Dermis microvascular lymphatic vessel endothelial cell (primary cell): ENCODE measurements at regions not wholly inside any gene's neighbourhood (a gene's known extent, or its start where the extent isn't known, plus 50 kb on each side); places are given as distances from the start of the nearest gene placed in this dataset.

Experiments
- DNase-seq, 2 donors: peaks; one replicate each; pipeline versions ENCODE4 v3.0.0 to v3.0.0-alpha.2; 2010; ENCODE audit warnings: low read depth in 2 of 2

- no peak for DNase-seq
These were observed 76.4 kb downstream of the CXXC4 start for GRCh38 chr4:104418286-104418685.

DNA sequence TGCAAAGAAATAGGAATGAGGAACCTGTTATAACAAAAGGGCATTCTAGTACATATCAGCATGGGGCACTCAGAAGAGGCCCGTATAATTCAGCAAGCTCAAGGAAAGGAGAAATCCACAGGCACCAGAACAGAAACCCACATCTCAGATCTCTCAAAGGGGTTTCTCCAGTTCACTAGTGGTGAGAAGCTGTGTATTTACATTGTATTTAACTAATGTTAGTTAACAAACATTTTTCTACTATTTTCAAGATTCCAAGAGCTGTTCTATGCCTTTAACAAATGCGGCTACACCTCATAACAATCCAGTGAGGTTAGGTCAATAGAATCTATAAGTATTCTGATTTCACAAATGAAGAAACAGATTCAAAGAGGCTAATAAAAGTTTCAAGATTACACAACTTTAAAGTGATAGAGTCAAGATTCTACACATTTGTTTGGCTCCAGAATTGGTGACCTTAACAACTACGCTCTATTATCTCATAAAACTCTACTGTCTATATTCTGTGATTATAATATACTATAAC is 77.3 kb downstream of the CXXC4 start:
- no peak for DNase-seq

DNA sequence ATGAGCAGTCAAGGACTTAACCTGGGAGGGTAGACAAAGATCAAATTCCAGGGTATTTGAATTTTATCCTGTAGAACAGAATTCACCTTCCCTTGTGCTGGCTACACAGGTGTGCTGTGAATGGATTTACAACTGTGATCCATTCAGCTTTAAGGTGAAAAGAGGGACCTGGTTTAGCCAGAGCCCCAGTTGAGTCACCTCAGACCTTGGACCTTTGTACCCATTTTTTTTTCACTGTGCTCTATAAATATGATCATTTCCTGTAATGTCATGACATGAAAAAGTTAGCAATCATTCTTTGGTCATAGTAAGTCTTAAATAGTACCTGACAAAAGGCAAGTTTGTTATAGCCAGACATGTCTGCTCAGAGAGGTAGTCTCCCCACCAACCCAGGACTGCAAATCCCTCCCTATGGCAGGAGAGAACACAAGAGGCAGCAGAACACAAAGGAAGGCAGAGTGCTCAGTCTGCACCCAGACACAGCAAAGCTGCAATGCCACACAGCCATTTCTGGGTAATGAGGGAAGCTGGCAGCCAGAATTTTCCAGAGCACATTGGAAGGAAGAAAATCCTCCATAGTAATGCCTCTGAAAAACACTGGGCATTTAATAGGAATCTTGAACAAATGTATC is 77.9 kb downstream of the CXXC4 start:
- DNase-seq, result no peak

DNA sequence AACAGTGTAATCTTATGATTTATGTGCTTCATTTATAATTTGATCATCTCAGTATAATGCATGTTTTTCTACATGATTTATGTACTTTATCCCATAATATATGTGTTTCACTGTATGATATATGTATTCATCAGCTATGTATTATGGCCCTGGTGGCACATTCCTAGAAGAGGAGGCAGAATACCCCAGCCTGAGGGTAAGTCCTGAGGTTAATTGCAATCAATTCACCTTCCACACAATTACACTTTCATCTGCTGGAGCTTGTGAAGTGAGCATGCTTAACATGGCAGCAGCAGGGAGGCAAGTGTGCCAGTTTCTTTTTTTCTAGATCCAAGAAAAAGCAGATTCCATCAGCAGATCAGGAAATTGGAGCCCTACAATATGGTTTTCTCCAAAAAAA is 81.2 kb downstream of the CXXC4 start:
- no peak for DNase-seq

- DNase-seq, result no peak
These were observed 82.3 kb downstream of the CXXC4 start for GRCh38 chr4:104412344-104412743.

GRCh38 chr4:104411502-104411901 is 83.2 kb downstream of the CXXC4 start:
- DNase-seq, result no peak

DNA sequence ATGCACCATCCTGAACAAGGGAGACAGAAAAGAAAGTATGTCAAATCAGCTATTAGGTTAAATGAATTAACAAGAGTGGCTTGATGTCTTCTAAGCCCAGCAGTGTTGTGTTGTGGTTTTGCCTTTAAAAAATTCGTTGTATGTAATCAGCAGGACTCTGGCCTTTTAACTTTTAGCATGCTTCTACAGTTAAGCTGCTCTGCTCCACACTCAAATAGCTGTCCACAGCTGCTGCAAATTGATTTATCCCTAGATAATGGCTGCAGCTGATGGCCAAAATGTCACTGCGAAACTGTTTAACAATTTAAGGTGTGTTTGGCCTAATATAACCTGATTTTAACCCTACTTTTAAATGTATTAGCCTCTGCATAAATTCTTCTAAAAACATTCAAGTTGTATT is 85.8 kb downstream of the CXXC4 start:
- no peak for DNase-seq

DNA sequence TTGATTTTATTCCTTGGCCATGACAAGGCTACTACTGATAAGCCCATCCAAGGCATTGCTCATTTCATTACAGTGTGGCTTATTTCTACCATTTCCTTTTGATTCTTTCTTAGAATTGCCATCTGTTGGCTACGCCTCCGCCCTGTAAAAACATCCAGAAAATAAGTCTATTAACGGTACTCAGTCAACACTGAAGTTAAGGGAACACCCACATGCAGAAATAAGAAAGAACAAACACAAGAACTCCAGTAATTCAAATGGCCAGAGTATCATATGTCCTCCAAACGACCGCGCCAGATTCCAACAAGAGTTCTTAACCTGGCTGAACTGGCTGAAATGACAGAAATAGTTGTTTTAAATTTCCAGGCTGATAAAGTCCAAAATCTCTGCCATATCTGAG is 90.3 kb downstream of the CXXC4 start:
- DNase-seq, result no peak

DNA sequence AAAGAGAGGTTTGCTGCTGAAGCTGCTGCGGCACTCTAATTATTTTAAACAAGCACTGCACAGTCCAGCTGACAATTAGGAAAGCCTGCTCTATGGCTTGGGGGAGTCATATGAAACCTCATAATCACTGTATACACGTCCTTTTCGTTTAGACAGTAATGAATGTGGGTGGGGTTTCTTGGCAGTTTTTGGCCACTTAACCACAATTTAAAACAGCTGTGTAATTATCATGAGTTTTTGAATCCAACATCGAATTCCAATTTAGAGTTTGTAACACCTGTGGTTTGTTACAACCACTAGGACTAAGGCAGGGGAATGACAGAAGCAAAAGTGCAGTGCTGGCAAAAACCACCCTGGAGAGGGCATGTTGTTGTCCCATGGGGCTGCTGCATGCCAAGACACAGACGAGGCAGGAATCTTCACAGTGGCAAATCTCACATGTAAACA is 99.5 kb downstream of the CXXC4 start:
- no peak for DNase-seq

GRCh38 chr4:104394406-104395167 is 100.1 kb downstream of the CXXC4 start:
- DNase-seq, result no peak

DNA sequence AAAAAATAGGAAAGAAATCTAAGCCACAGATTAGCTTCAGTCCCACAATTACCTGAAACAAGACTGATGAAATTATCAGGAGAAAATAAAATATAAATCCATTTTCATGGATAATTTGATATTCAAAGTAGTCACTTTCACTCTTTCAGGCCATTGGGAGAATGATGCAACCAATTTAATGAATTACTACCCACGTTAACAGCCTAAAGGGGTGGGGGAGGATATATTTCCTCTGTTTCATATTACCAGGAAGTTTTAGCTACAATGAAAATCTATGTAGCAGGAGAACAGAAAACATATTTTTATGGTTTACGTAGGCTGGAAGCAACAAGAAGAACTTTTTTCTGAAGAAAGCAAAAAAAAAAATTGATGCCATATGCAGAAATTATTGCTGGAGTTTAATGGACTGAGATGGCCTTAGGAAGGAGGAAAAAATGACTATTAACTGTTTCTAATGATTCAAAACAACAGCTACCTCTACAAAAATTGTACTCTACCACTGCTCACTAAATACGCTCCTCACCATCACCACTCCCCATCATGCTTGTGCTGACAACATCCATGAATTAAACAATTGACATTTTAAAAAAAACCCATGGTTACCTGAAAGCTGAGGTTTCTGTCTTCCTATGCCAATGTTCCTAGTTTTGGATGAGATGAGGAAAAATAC is 100.9 kb downstream of the CXXC4 start:
- DNase-seq, result no peak

DNA sequence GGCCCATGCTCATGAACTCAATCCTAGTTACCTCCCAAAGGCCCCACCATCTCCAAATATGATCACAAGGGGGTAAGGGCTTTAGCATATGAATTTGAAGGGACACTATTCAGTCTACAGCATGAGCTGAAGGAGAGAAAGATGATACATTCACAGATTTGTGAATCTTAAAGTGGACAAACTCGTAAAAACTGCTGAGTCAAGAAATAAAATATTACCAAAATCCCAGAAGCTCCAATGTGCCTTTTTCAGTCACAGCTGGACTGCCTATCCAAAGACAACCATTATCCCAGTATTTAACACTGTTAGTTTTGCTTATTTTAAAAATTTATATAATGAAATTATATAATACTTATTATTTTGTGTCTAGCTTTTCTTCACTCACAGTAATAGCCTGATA is 109.0 kb downstream of the CXXC4 start:
- DNase-seq, result no peak

- no peak for DNase-seq
These were observed 111.7 kb downstream of the CXXC4 start for GRCh38 chr4:104382961-104383360.

DNA sequence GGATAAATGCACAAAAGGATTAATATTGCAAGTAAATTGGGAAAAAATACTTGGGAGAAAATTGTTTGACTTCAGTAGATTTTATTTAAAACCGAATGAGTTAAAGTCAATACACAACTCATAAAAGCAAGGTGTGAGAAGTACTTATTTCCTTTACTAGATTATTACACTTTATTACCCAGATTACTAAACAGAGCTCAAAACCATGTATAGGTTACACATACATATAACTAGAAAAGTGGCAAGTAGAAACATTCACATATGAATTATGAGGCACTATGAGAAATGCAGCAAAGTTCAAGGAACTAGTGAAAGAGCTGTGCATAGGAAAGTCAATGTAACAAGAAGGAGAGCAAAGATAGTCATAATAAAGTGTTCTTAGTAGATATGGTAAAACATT is 113.0 kb downstream of the CXXC4 start:
- DNase-seq, result no peak

DNA sequence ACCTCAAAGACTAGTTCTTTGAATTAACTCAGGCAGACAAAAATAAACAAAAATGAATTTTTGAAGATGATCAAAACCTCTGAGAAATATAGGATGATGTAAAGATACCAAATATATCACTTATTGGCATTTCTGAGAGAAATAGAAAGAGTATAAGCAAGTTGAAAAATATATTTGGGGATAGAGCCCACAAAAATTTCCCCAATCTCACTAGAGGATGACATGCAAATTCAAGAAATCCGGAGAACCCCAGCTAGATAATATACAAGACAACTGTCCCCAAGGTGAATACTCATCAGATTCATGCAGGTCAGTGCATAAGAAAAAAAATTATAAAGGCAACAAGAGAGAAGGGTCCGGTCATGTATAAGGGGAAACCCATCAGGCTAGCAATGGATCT is 129.1 kb downstream of the CXXC4 start:
- no peak for DNase-seq

GRCh38 chr4:104353481-104353880 is 141.2 kb downstream of the CXXC4 start:
- no peak for DNase-seq

- DNase-seq, result no peak
These were observed 142.5 kb downstream of the CXXC4 start for GRCh38 chr4:104352211-104352610.

DNA sequence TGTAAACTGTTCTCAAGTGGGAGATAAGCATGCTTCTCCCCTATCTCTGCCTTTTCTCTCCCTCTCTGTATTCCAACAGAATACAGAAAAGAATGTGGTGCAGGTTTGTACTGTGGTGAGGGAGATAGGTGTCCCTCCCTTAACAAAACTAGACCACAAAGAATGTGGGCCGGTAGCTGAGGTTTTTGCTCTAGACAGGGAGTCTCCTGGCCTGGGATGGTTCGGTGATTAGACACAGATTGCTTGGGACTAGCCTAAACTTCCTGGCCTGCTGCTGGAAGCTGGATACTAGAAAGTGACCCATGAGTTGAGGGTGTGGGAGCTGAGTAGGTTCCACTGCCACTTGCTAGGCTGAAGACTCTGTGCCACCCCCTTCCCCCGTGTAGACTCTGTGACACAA is 143.0 kb downstream of the CXXC4 start:
- no peak for DNase-seq

DNA sequence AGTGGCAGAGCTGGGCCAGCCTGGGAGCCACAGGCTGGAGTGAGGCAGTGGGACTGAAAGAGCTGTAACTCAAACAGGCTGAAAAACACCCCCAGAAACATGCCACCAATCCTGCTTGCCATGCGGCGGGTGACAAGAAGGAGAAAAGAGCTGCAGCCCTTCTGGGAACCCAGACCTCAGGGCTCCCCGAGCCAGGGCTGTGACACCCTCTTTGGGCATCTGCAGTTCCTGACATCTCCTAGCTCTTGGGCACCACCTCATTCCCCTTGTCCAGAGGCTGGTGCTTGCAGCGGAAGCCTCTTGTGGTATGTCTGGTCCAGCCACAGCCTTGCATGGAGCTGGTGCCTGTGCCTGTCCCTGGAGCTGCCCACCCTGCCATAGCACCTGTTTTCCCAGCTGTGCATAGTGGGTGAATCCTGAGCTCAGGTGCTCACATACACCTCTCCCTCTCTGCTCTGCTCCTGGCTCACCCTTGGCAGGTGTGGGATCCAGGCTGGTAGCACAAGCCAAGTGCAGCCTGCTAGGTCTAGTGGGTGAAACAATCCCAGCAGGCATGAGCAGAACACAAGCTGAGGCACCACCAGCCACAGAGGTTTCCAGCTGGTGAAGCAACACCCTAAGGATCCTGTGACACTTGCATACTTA is 149.0 kb downstream of the CXXC4 start:
- DNase-seq, result no peak

- DNase-seq, result no peak
These were observed 150.2 kb downstream of the CXXC4 start for GRCh38 chr4:104344342-104344980.

- DNase-seq, result no peak
These were observed 160.3 kb downstream of the CXXC4 start for GRCh38 chr4:104334410-104334809.
